Activated CD4-positive, alpha-beta T cell treated with anti-CD3 and anti-CD28 coated beads for 4 hours (primary cell): ENCODE measurements at regions not wholly inside any gene's neighbourhood (a gene's known extent, or its start where the extent isn't known, plus 50 kb on each side); places are given as distances from the start of the nearest gene placed in this dataset.

Experiments
- DNase-seq, 2 donors: peaks; one replicate each; pipeline ENCODE4 v3.0.0-alpha.2; 2020

GRCh38 chr3:107892955-107893624, 197.7 kb downstream of the CD47 start:
- no peak for DNase-seq

- DNase-seq = no peak
Observed at GRCh38 chr3:107884719-107885460, 205.9 kb downstream of the CD47 start.

GRCh38 chr3:107884028-107884427, 206.8 kb downstream of the CD47 start:
- DNase-seq = no peak

GRCh38 chr3:107882881-107883280, 207.9 kb downstream of the CD47 start:
- no peak for DNase-seq

- DNase-seq = no peak
Observed at GRCh38 chr3:107882261-107882660, 208.6 kb downstream of the CD47 start.

- DNase-seq = no peak
Observed at GRCh38 chr3:107881509-107881908, 209.3 kb downstream of the CD47 start.

- DNase-seq = no peak
Observed at GRCh38 chr3:107880702-107881101, 210.1 kb downstream of the CD47 start.

GRCh38 chr3:107877936-107878335, 212.9 kb downstream of the CD47 start:
- DNase-seq = no peak

GRCh38 chr3:107870943-107871638, 219.7 kb downstream of the CD47 start:
- no peak for DNase-seq

- no peak for DNase-seq
Observed at GRCh38 chr3:107870096-107870495, 220.7 kb downstream of the CD47 start.

GRCh38 chr3:107868449-107868848, 222.4 kb downstream of the CD47 start:
- no peak for DNase-seq

GRCh38 chr3:107861904-107862303, 228.9 kb downstream of the CD47 start:
- DNase-seq = no peak

GRCh38 chr3:107861422-107861821, 229.4 kb downstream of the CD47 start:
- no peak for DNase-seq
